ENCODE measurements at regions not wholly inside any gene's neighbourhood (a gene's known extent, or its start where the extent isn't known, plus 50 kb on each side); places are given as distances from the start of the nearest gene placed in this dataset.

GRCh38 chrX:25503826-25504225 lies 488.1 kb upstream of the ARX start:
- DNase-seq: no peak

- no peak for DNase-seq
Observed at GRCh38 chrX:25507801-25508200, 492.0 kb upstream of the ARX start.

- no peak for DNase-seq
Observed at GRCh38 chrX:25519258-25519657, 503.5 kb upstream of the ARX start.

GRCh38 chrX:25522443-25523010 lies 506.8 kb upstream of the ARX start:
- DNase-seq: peak; percentile 25

GRCh38 chrX:25523574-25524540 lies 508.1 kb upstream of the ARX start:
- peak; percentile 43 for DNase-seq

- no peak for DNase-seq
Observed at GRCh38 chrX:25527156-25527555, 511.4 kb upstream of the ARX start.

- no peak for DNase-seq
Observed at GRCh38 chrX:25527596-25527995, 511.8 kb upstream of the ARX start.

GRCh38 chrX:25531096-25531495 lies 515.3 kb upstream of the ARX start:
- no peak for DNase-seq

GRCh38 chrX:25534091-25534490 lies 518.3 kb upstream of the ARX start:
- no peak for DNase-seq

- no peak for DNase-seq
Observed at GRCh38 chrX:25536307-25536970, 520.7 kb upstream of the ARX start.

GRCh38 chrX:25537699-25538098 lies 521.9 kb upstream of the ARX start:
- no peak for DNase-seq

GRCh38 chrX:25544641-25545040 lies 528.9 kb upstream of the ARX start:
- DNase-seq: no peak

- DNase-seq: no peak
Observed at GRCh38 chrX:25548811-25549210, 533.0 kb upstream of the ARX start.

GRCh38 chrX:25555521-25555920 lies 539.8 kb upstream of the ARX start:
- DNase-seq: no peak

- no peak for DNase-seq
Observed at GRCh38 chrX:25558137-25558536, 542.4 kb upstream of the ARX start.

GRCh38 chrX:25561190-25561589 lies 545.4 kb upstream of the ARX start:
- no peak for DNase-seq

GRCh38 chrX:25573631-25574030 lies 557.9 kb upstream of the ARX start:
- no peak for DNase-seq

- no peak for DNase-seq
Observed at GRCh38 chrX:25596921-25597320, 541.2 kb upstream of the MAGEB18 start.

GRCh38 chrX:25597551-25597950 lies 540.6 kb upstream of the MAGEB18 start:
- DNase-seq: no peak

- no peak for DNase-seq
Observed at GRCh38 chrX:25599061-25599460, 539.1 kb upstream of the MAGEB18 start.

GRCh38 chrX:25600776-25601175 lies 537.4 kb upstream of the MAGEB18 start:
- no peak for DNase-seq

GRCh38 chrX:25601323-25601722 lies 536.8 kb upstream of the MAGEB18 start:
- no peak for DNase-seq

GRCh38 chrX:25618248-25618647 lies 519.9 kb upstream of the MAGEB18 start:
- no peak for DNase-seq

GRCh38 chrX:25640276-25640675 lies 497.9 kb upstream of the MAGEB18 start:
- DNase-seq: no peak
